Body of pancreas (tissue), 4 donors: ENCODE measurements at regions not wholly inside any gene's neighbourhood (a gene's known extent, or its start where the extent isn't known, plus 50 kb on each side); places are given as distances from the start of the nearest gene placed in this dataset.

Experiments used
- POLR2A ChIP-seq, 3 donors: fragments of 450-650 bp; IDR thresholded peaks; one replicate each; pipeline ENCODE4 v1.6.1; 2016; ENCODE audit warnings: antibody characterized with exemption in 3 of 3, mild to moderate bottlenecking in 2 of 3
- TF ChIP-seq, protein P1 (sequence below), 7 experiments: fragments of 450-650 bp in 4 of 7; fragments of 200-600 bp in 3 of 7; sonication (generic) in 3 of 7; IDR thresholded peaks; one replicate each; pipeline ENCODE4 v1.5.1; 2016 to 2019; ENCODE audit warnings: antibody characterized with exemption in 7 of 7

DNA sequence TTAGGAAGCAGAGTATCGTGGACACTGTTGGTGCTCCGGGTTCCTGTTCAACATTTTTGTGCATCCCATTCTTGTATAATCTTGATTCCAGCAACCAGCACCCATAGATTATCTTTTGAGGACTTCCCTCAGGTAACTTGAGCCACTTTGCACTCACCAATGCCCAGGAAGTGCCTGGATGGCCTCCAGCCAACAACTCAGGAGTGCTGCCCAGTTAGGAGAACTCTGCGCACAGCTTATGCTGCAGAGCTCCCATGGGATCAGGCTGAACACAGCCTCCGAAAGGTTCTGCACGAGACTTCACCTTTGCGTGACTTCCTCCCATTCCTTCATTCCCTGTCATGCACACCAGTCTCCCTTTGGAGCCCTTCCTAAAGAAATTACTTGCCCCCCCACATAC, 64.3 kb upstream of the LRRN1 start:
- TF ChIP-seq, protein P1, sequence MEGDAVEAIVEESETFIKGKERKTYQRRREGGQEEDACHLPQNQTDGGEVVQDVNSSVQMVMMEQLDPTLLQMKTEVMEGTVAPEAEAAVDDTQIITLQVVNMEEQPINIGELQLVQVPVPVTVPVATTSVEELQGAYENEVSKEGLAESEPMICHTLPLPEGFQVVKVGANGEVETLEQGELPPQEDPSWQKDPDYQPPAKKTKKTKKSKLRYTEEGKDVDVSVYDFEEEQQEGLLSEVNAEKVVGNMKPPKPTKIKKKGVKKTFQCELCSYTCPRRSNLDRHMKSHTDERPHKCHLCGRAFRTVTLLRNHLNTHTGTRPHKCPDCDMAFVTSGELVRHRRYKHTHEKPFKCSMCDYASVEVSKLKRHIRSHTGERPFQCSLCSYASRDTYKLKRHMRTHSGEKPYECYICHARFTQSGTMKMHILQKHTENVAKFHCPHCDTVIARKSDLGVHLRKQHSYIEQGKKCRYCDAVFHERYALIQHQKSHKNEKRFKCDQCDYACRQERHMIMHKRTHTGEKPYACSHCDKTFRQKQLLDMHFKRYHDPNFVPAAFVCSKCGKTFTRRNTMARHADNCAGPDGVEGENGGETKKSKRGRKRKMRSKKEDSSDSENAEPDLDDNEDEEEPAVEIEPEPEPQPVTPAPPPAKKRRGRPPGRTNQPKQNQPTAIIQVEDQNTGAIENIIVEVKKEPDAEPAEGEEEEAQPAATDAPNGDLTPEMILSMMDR (IDR thresholded peaks at IDR 0.05): no peak
- TF ChIP-seq POLR2A (IDR thresholded peaks at IDR 0.05): no peak
